Type B pancreatic cell (in vitro differentiated cells): ENCODE measurements at regions not wholly inside any gene's neighbourhood (a gene's known extent, or its start where the extent isn't known, plus 50 kb on each side); places are given as distances from the start of the nearest gene placed in this dataset.
"Not testable (repeated sequence)": the region's sequence is repeated elsewhere in the genome, so short reads cannot be mapped to it uniquely, and the experiment has no call there.

Experiments
- DNase-seq: peaks from one replicate; pipeline ENCODE4 v3.0.0; 2021; ENCODE audit warnings: mixed read lengths; ENCODE audit not compliant: unreplicated experiment; ENCODE audit errors: extremely low spot score
- H3K27ac Mint-ChIP-seq: 2 replicates; pipeline ENCODE4 v1.8.0; 2021; ENCODE audit warnings: mild to moderate bottlenecking, mixed read lengths
- H3K27me3 Mint-ChIP-seq: 2 replicates; pipeline ENCODE4 v1.8.0; 2021; ENCODE audit warnings: mixed read lengths
- H3K36me3 Mint-ChIP-seq: 2 replicates; pipeline ENCODE4 v1.8.0; 2021; ENCODE audit warnings: mixed read lengths
- H3K4me1 Mint-ChIP-seq: one replicate; pipeline ENCODE4 v1.8.0; 2021; ENCODE audit warnings: mixed read lengths; ENCODE audit not compliant: unreplicated experiment
- H3K4me3 Mint-ChIP-seq: 2 replicates; pipeline ENCODE4 v1.8.0; 2021; ENCODE audit warnings: mild to moderate bottlenecking, mixed read lengths
- H3K9me3 Mint-ChIP-seq: 2 replicates; pipeline ENCODE4 v1.8.0; 2021; ENCODE audit warnings: mixed read lengths
- CTCF ChIP-seq: fragments of 200-600 bp; sonication (generic); conservative IDR thresholded peaks from 2 replicates; pipeline ENCODE4 v1.5.0; 2021; ENCODE audit warnings: antibody characterized with exemption, mild to moderate bottlenecking

- DNase-seq, H3K27me3 Mint-ChIP-seq, H3K4me3 Mint-ChIP-seq, H3K36me3 Mint-ChIP-seq, H3K4me1 Mint-ChIP-seq, H3K27ac Mint-ChIP-seq, H3K9me3 Mint-ChIP-seq: not testable (repeated sequence)
- TF ChIP-seq CTCF, result peak; percentile 66
Measured at GRCh38 chrX:89350024-89350423, 571.7 kb upstream of the TGIF2LX start.

GRCh38 chrX:89369904-89370303 is 551.8 kb upstream of the TGIF2LX start:
- DNase-seq, H3K4me3 Mint-ChIP-seq, H3K27ac Mint-ChIP-seq, H3K4me1 Mint-ChIP-seq, H3K9me3 Mint-ChIP-seq, H3K36me3 Mint-ChIP-seq, H3K27me3 Mint-ChIP-seq: not testable (repeated sequence)

- not testable (repeated sequence) for H3K36me3 Mint-ChIP-seq, H3K27ac Mint-ChIP-seq, H3K4me1 Mint-ChIP-seq, DNase-seq, H3K27me3 Mint-ChIP-seq, H3K4me3 Mint-ChIP-seq, H3K9me3 Mint-ChIP-seq
Measured at GRCh38 chrX:89393004-89393403, 528.7 kb upstream of the TGIF2LX start.

- DNase-seq, H3K27me3 Mint-ChIP-seq, H3K9me3 Mint-ChIP-seq, H3K36me3 Mint-ChIP-seq, H3K4me1 Mint-ChIP-seq, H3K4me3 Mint-ChIP-seq, H3K27ac Mint-ChIP-seq: not testable (repeated sequence)
Measured at GRCh38 chrX:89402818-89403217, 518.9 kb upstream of the TGIF2LX start.

GRCh38 chrX:89405148-89405547 is 516.6 kb upstream of the TGIF2LX start:
- H3K4me1 Mint-ChIP-seq, H3K36me3 Mint-ChIP-seq, H3K4me3 Mint-ChIP-seq, H3K27ac Mint-ChIP-seq, DNase-seq, H3K27me3 Mint-ChIP-seq, H3K9me3 Mint-ChIP-seq: not testable (repeated sequence)
- peak; percentile 29 for TF ChIP-seq CTCF

- H3K27ac Mint-ChIP-seq, H3K4me1 Mint-ChIP-seq, H3K9me3 Mint-ChIP-seq, H3K27me3 Mint-ChIP-seq, H3K4me3 Mint-ChIP-seq, H3K36me3 Mint-ChIP-seq, DNase-seq: not testable (repeated sequence)
Measured at GRCh38 chrX:89416930-89417329, 504.8 kb upstream of the TGIF2LX start.

- not testable (repeated sequence) for H3K36me3 Mint-ChIP-seq, DNase-seq, H3K27me3 Mint-ChIP-seq, H3K27ac Mint-ChIP-seq, H3K4me3 Mint-ChIP-seq, H3K9me3 Mint-ChIP-seq, H3K4me1 Mint-ChIP-seq
Measured at GRCh38 chrX:89432652-89433231, 489.0 kb upstream of the TGIF2LX start.
